HG03139 (cell line): ENCODE measurements at regions not wholly inside any gene's neighbourhood (a gene's known extent, or its start where the extent isn't known, plus 50 kb on each side); places are given as distances from the start of the nearest gene placed in this dataset.
"Not testable (repeated sequence)": the region's sequence is repeated elsewhere in the genome, so short reads cannot be mapped to it uniquely, and the experiment has no call there.

Source experiments
- ATAC-seq: cut with Tn5 transposase; IDR thresholded peaks from one replicate; pipeline ENCODE4 v1.9.1; 2021; ENCODE audit not compliant: unreplicated experiment

DNA sequence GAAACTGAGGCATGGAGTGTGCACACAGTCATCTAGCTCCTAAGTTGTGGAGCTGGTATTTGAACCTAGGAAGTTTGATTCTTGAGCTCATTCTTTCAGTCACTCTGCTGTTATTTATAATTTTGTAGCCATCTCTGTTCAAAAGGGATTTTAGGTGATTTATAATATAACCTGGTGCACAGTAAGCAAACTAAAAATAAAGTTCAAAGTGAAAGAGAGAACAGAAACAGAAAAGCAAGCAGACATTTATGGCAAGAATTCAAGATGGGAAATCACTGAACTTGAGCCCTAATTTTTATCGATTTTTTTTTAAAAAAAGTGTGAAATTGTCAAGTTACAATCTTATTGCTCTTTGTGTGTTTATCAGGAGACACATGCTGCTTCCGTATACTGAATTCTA lies 71.4 kb upstream of the SLC7A14 start:
- ATAC-seq: no peak

- no peak for ATAC-seq
Observed at GRCh38 chr3:170656284-170656683, 70.4 kb upstream of the SLC7A14 start.

DNA sequence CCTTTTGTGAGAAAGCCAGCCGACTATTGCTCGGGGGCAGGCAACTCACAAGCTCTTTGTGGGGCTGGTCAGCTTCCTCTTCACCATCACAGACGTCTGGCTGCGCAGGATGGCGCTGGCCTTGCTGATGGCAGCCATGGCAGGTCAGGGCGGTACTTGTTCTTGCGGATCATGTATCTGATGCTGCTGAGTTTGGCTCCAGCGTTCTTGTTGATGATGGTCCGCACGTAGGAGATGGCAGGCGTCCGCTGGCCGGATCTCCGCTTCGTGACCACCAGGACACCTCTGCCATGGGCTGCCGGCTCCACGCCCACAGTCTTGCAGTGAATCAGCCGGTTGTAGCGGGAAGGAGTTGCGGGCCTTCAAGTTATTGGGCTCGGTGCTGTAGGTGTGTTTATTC lies 67.9 kb upstream of the SLC7A14 start:
- ATAC-seq: no peak

DNA sequence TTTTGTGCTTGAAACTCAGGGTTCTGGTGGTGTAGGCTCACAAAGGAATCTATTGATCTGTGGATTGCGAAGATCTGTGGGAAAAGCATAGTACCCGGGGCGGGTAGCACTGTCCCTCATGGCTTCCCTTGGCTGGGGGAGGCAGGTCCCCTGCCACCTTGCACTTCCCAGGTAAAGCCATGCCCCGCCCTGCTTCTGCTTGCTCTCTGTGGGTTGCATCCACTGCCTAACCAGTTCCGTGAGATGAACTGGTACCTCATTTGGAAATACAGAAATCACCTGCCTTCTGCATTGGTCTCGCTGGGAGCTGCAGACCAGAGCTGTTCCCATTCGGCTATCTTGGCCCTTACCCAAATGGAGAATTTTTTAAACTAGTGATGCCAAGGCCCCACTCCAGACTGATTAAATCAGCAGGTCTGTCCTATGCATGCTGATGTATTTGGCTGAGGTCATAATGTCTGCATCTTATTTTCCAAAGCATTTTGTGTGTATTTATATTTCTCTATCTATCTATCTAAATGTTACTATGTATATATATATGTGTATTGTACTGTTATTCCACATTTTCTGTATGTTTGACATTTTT lies 65.5 kb upstream of the SLC7A14 start:
- no peak for ATAC-seq

DNA sequence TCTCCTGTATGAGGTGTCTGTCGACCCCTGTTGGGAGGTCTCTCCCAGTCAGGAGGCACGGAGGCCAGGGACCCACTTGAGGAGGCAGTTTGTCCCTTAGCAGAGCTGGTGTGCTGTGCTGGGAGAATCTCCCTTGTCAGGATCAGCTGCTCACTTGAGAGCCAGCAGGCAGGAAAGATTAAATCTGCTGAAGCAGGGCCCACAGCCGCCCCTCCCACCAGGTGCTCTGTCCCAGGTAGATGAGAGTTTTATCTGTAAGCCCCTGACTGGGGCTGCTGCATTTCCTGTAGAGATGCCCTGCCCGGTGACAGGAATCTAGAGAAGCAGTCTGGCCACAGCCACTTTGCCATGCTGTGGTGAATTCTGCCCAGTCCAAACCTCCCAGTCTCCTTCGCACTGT lies 64.7 kb upstream of the SLC7A14 start:
- ATAC-seq: not testable (repeated sequence)

DNA sequence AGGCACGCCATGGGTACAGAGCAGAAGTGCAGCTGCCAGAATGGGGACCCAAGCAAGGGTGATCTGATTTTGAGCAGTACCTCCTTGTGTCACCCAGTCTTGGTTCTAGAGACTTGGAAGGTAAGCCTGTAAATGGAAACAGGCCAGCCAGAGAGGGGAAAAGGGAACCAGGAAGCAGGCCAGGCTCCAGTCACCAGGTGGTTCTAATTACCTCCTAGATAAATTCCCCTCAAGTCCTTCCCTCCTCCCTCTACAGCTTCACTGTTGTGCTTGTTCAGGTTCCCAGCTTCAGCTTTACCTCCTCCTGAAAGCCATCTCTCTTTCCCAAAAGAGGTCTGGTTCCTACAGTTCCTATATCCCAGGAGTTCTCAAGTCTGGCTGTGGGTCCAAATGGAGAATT lies 58.8 kb upstream of the SLC7A14 start:
- ATAC-seq: no peak

DNA sequence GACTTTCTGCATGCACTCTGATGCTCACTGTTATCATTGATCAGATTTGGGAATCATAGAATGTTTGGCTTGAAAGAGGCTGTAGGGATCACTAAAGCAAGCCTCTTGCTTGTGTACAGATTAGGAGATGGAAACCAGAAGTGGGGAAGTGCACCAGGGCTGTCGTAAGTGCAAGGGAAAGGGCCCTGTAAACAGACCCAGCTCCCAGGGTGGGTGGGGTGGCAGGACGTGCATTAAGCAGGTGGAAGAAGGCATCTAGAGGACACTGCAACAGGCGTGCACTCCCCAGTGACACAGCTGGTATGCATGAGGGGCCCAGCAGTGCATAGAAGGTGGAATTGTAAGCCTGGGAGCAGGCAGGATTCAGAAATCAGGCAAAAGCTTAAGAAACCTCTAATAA lies 58.0 kb upstream of the SLC7A14 start:
- no peak for ATAC-seq

GRCh38 chr3:170642882-170643601 lies 57.2 kb upstream of the SLC7A14 start:
- no peak for ATAC-seq

DNA sequence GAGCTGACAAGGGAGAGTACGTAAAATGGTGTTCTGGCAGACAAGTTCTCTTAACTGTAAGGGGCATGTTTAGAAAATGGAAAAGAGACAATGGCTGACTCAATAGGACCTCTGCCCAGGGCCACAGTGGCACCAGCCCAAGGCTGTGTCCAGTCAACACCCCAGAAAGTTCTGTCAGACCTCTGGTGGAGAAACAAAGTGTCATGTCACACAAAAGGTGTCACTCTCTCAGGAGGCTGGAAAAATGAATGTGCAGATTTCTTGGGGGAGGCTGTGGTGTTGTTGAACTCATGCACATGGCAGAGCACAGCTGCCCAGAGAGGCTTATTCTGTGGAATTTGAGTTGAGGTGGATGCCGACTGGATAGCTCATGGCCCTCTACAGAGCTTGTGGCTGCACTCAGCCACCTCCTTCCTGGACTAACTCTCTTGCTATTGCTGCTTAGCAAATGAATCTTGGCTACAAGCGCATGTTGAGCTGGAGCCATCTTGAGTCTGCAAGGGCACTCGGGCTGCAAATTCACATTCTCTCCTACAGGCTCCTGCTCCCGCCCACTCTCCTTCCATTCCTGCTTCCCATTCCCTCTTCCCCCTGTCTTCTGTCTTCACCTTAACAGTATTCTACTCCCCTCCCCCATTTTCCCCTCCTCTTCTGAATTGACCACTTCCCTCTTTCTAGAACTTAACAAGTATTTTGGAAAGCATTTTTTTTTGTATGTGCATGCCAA lies 55.8 kb upstream of the SLC7A14 start:
- ATAC-seq: no peak

- ATAC-seq: no peak
Observed at GRCh38 chr3:170640737-170641171, 54.9 kb upstream of the SLC7A14 start.

DNA sequence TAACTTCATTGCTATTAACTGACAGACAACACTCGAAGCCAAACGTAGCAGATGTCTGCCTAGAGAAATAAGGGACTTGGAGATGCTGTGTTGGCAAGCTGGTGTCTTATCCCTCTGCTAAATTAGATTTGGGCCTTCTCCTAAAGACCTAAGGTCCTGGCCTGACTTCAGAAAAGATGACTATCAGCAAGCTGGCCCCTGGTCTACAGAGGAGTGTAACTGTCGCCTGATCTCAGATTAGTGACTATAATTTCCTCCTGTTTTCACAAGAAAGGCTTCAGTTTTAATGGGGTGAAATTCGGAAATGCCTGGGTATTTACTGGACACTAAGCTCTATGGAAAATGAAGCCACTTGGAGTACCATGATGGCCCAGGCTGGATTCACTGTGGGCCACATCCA lies 53.1 kb upstream of the SLC7A14 start:
- no peak for ATAC-seq

- ATAC-seq: no peak
Observed at GRCh38 chr3:170637306-170637705, 51.4 kb upstream of the SLC7A14 start.

DNA sequence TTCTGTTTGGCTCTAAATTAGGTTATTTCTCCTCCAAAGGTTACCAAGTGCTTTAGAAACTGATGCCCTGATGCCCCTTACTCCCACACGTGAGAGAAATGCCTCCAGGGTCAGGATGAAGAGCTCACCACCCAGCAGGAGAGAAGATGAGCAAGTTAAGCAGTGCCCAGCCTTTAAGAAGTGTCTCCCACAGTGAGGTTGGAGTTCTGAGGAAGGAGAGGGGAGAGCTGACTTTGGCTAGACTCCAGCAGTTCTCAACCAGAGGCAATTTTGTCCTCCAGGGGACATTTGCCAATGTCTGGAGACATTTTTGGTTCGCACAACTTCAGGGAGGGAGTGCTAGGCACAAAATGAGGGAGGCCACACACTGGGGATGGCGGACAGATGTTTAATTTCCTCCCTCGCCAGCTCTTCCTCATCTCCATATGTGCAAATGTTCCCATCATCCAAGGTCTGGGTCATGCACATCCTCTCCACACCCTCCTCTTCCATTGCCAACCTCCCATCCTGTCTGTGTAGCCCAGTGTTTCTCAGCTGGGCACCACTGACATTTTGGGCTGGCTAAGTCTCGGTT lies 50.6 kb upstream of the SLC7A14 start:
- no peak for ATAC-seq
